ENCODE measurements at regions not wholly inside any gene's neighbourhood (a gene's known extent, or its start where the extent isn't known, plus 50 kb on each side); places are given as distances from the start of the nearest gene placed in this dataset.
"Not testable (repeated sequence)": the region's sequence is repeated elsewhere in the genome, so short reads cannot be mapped to it uniquely, and the experiment has no call there.

GRCh38 chr13:78133511-78133910, 214.9 kb upstream of the EDNRB start:
- DNase-seq: no peak

DNA sequence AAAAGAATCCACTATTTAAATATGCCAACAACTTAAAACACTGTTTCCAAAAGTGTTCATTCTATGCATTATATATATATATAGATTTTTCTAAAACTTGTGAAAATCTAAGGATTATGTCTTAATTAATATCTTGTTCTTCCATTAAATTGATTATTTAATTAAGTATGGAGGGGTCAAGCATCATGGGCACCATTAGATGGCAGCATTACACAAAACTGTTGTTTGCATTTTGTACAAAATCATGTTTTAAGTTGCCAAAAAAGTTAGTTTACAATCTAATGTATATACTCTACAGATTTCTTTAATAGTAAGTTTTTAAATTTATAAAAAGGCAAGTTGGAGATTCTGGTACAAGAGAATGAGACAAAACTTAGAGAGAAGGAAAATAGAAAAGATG, 213.2 kb upstream of the EDNRB start:
- no peak for DNase-seq

GRCh38 chr13:78131346-78131745, 212.7 kb upstream of the EDNRB start:
- DNase-seq: no peak

- DNase-seq: no peak
These were observed 211.2 kb upstream of the EDNRB start for GRCh38 chr13:78129823-78130222.

- DNase-seq: no peak
These were observed 210.7 kb upstream of the EDNRB start for GRCh38 chr13:78129359-78129758.

- peak; percentile 54 for DNase-seq
These were observed 203.1 kb upstream of the EDNRB start for GRCh38 chr13:78121459-78122348.

DNA sequence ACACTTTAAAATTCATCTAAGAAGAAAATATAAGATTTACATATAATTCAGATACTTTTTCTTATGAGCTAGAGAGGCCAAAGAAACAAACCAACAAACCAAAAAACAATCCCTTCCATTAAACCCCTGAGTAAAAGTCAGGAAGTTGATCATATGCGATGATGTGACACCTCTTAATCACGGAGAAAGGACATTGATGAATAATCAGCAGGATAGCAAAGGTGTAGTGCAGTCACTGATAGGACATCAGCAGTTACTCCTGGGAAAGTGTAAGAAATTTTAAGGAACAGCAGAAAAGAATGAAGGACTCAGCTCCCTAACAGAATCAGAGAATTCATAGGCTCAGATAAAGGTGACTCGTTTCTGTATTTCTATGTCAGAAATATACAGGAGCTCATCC, 202.4 kb upstream of the EDNRB start:
- no peak for DNase-seq

DNA sequence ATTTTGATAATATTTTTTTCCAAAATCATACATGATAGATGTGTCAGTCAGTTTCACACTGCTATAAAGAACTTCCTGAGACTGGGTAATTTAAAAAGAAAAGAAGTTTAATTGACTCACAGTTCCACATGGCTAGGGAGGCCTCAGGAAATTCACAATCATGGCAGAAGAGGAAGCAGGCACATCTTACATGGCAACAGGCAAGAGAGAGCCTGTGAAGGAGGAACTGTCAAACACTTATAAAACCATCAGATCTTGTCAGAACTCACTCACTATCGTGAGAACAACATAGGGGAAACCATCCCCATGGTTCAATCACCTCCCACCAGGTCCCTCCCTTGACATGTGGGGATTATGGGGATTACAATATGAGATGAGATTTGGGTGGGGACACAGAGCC, 201.5 kb upstream of the EDNRB start:
- not testable (repeated sequence) for DNase-seq

- DNase-seq: not testable (repeated sequence)
These were observed 198.4 kb upstream of the EDNRB start for GRCh38 chr13:78117070-78117469.

- DNase-seq: no peak
These were observed 187.0 kb upstream of the EDNRB start for GRCh38 chr13:78105656-78106055.

- no peak for DNase-seq
These were observed 185.3 kb upstream of the EDNRB start for GRCh38 chr13:78103936-78104335.

GRCh38 chr13:78102741-78103140, 184.1 kb upstream of the EDNRB start:
- no peak for DNase-seq

GRCh38 chr13:78102121-78102677, 183.6 kb upstream of the EDNRB start:
- DNase-seq: no peak

GRCh38 chr13:78100486-78100885, 181.9 kb upstream of the EDNRB start:
- no peak for DNase-seq

DNA sequence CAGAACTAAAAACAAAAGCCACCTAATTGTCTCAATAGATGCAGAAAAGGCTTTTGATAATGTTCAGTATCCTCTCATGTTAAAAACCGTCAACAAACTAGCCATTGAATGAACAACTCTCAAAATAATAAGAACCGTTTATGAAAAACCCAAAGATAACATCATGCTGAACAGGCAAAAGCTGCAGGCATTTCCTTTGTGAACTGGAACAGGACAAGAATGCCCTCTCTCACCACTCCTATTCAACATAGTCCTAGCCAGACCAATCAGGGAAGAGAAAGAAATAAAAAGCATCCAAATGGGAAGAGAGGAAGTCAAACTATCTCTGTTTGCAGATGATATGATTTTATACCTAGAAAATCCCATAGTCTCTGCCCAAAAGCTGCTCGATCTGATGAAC, 179.6 kb upstream of the EDNRB start:
- DNase-seq: no peak

DNA sequence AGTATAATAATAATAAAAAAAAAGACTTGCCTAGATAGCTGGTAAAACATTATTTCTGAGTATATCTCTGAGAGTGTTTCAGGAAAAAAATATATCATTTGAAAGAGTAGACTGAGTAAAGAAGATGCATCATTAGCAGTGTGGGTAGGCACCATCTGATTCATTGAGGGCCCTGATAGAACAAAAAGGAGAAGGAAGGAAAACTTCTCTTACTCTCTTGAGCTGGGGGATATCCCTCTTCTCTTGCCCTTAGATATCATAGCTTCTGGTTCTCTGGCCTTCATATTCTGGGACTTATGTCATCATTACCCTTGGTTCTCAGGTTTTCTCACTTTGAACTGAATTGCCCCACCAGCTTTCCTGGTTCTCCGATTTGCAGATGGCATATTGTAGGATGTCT, 177.6 kb upstream of the EDNRB start:
- DNase-seq: no peak

GRCh38 chr13:78087966-78088678, 169.5 kb upstream of the EDNRB start:
- DNase-seq: no peak

GRCh38 chr13:78085434-78086225, 167.0 kb upstream of the EDNRB start:
- no peak for DNase-seq

- DNase-seq: no peak
These were observed 165.8 kb upstream of the EDNRB start for GRCh38 chr13:78084401-78084800.

DNA sequence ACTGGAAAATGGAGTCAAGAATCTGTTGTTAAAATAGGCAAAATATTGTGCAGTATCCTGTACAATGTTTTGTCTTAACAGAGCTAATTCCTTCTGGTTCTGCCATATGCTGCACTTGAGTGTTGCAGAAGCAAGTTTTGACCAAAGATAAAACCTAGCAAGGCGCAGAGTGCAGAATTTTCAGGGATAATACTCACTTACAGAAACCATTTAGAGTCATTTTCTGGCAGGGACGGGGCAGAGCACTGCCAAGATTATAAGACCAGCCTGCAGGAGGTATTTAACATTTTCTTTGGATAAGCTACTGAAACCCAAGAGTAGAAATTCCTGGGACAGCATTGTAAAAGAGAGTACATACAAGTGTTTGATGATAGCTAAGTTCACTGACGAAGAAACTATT, 159.5 kb upstream of the EDNRB start:
- DNase-seq: no peak

DNA sequence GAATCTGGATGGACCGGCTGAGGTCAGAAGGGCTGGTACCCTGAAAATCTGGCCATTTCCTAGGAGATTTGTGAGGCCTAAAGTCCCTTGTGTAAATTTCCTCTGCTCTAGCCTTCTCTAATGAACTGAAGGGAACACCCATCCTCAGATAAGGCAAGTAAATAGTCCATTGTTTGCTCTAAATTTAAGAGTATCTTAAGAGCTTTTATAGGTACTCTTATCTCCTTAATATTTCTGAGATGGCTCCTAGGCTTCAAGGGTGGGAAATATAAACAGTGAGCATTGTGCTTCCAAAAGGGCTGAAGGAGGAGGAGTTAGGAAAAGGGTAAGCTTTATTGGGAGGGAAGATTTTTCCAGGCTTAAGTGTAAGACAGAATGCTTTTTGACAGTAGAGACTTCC, 148.7 kb upstream of the EDNRB start:
- peak; percentile 33 for DNase-seq

GRCh38 chr13:78065141-78065540, 146.5 kb upstream of the EDNRB start:
- DNase-seq: no peak

GRCh38 chr13:78061806-78062205, 143.2 kb upstream of the EDNRB start:
- DNase-seq: no peak

Measured in NCI-H1092 (cell line).